ENCODE measurements at regions not wholly inside any gene's neighbourhood (a gene's known extent, or its start where the extent isn't known, plus 50 kb on each side); places are given as distances from the start of the nearest gene placed in this dataset.

GRCh38 chr2:103338819-103339218, 577.0 kb downstream of the TMEM182 start:
- Mint-ChIP-seq H3K27ac (no peak overlapping the region), H3K9me3 (no peaks in the 10 kb centered on the region), H3K4me3 (no peak overlapping the region), H3K27me3 (ENCODE audit: low read depth) (no peaks in the 10 kb centered on the region; the same call in 1 of the 2 replicates), H3K36me3 (ENCODE audit: insufficient read depth in 1 of 3, low read depth in 3 of 3) (no peaks in the 10 kb centered on the region), H3K4me1 (peaks cover 17% of the 10 kb centered on the region in 2 experiments)
- Histone ChIP-seq H4K91ac (ENCODE audit: insufficient read length, low read depth, low read length) (no peak overlapping the region), H4K20me1 (ENCODE audit: control insufficient read depth, insufficient read depth, insufficient read length) (no peaks in the 10 kb centered on the region), H3K4ac (ENCODE audit: low read depth, low read length) (no peak overlapping the region), H2BK12ac (ENCODE audit: insufficient read length, low read depth, low read length) (no peak overlapping the region), H2BK20ac (ENCODE audit: low read depth, low read length, poor library complexity, severe bottlenecking) (no peak overlapping the region), H3K9me3 (ENCODE audit: control insufficient read depth, low read depth, low read length) (no peaks in the 10 kb centered on the region), H4K5ac (ENCODE audit: insufficient read length, low read depth, low read length) (no peak overlapping the region), H3K14ac (ENCODE audit: insufficient read depth, low read length) (no peak overlapping the region), H2AFZ (ENCODE audit: low read length) (no peak overlapping the region), H4K8ac (replicated peaks; ENCODE audit: insufficient read length, low read depth, low read length) (no peak overlapping the region), H3K79me2 (ENCODE audit: insufficient read depth, low read length) (no peaks in the 10 kb centered on the region), H3K9ac (ENCODE audit: extremely low read depth, insufficient read length, low read length) (no peak overlapping the region), H2BK15ac (ENCODE audit: low read depth, low read length) (no peak overlapping the region), H3K79me1 (ENCODE audit: insufficient read depth, low read depth, low read length, poor library complexity, severe bottlenecking) (no peaks in the 10 kb centered on the region), H3T11ph (ENCODE audit: low read length) (no peak overlapping the region), H2AK5ac (ENCODE audit: insufficient read length, low read length) (no peak overlapping the region), H3K4me1 (ENCODE audit: insufficient read depth, low read length) (no peaks in the 10 kb centered on the region; the same call in 1 of the 2 replicates), H3K27me3 (ENCODE audit: insufficient read depth, low read length) (no peaks in the 10 kb centered on the region), H2BK120ac (ENCODE audit: low read depth, low read length, poor library complexity, severe bottlenecking) (no peak overlapping the region), H3K18ac (ENCODE audit: insufficient read length, low read depth, low read length) (no peak overlapping the region), H3K23me2 (ENCODE audit: insufficient read length, low read depth, low read length, poor library complexity, severe bottlenecking) (no peaks in the 10 kb centered on the region), H3K4me2 (ENCODE audit: insufficient read depth, insufficient read length, low read length) (no peak overlapping the region), H3K23ac (ENCODE audit: insufficient read length, low read depth, low read length) (no peak overlapping the region), H2BK5ac (ENCODE audit: insufficient read length, low read length) (no peak overlapping the region), H3K56ac (ENCODE audit: insufficient read length, low read depth, low read length) (no peak overlapping the region), H3K27ac (ENCODE audit: insufficient read length, low read depth, low read length) (no peak overlapping the region)
- no peak for DNase-seq
- TF ChIP-seq, protein P1, sequence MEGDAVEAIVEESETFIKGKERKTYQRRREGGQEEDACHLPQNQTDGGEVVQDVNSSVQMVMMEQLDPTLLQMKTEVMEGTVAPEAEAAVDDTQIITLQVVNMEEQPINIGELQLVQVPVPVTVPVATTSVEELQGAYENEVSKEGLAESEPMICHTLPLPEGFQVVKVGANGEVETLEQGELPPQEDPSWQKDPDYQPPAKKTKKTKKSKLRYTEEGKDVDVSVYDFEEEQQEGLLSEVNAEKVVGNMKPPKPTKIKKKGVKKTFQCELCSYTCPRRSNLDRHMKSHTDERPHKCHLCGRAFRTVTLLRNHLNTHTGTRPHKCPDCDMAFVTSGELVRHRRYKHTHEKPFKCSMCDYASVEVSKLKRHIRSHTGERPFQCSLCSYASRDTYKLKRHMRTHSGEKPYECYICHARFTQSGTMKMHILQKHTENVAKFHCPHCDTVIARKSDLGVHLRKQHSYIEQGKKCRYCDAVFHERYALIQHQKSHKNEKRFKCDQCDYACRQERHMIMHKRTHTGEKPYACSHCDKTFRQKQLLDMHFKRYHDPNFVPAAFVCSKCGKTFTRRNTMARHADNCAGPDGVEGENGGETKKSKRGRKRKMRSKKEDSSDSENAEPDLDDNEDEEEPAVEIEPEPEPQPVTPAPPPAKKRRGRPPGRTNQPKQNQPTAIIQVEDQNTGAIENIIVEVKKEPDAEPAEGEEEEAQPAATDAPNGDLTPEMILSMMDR (conservative IDR thresholded peaks at IDR 0.05), result no peak
- WGBS (ENCODE audit: extremely low coverage, insufficient read length, low lambda C conversion rate), result no CpG with 5 or more reads among the region's 1 CpG
